IPS-15b (cell line): ENCODE measurements at regions not wholly inside any gene's neighbourhood (a gene's known extent, or its start where the extent isn't known, plus 50 kb on each side); places are given as distances from the start of the nearest gene placed in this dataset.
"Not testable (repeated sequence)": the region's sequence is repeated elsewhere in the genome, so short reads cannot be mapped to it uniquely, and the experiment has no call there.

Experiments
- H3K27me3 ChIP-seq: one replicate; pipeline ENCODE4 v1.6.1; 2013; ENCODE audit warnings: low read length; ENCODE audit not compliant: control insufficient read depth, insufficient read depth
- H3K36me3 ChIP-seq: one replicate; pipeline ENCODE4 v1.6.1; 2013; ENCODE audit warnings: low read length; ENCODE audit not compliant: control insufficient read depth, insufficient read depth
- H3K4me1 ChIP-seq: one replicate; pipeline ENCODE4 v1.6.1; 2013; ENCODE audit warnings: mild to moderate bottlenecking, low read length; ENCODE audit not compliant: control insufficient read depth, insufficient read depth
- H3K4me3 ChIP-seq: one replicate; pipeline ENCODE4 v1.5.1; 2013; ENCODE audit warnings: low read depth, low read length
- H3K9ac ChIP-seq: one replicate; pipeline ENCODE4 v1.6.1; 2013; ENCODE audit warnings: low read depth, mild to moderate bottlenecking, low read length
- H3K9me3 ChIP-seq: one replicate; pipeline ENCODE4 v1.6.1; 2013; ENCODE audit warnings: mild to moderate bottlenecking, low read length; ENCODE audit not compliant: control insufficient read depth, insufficient read depth

DNA sequence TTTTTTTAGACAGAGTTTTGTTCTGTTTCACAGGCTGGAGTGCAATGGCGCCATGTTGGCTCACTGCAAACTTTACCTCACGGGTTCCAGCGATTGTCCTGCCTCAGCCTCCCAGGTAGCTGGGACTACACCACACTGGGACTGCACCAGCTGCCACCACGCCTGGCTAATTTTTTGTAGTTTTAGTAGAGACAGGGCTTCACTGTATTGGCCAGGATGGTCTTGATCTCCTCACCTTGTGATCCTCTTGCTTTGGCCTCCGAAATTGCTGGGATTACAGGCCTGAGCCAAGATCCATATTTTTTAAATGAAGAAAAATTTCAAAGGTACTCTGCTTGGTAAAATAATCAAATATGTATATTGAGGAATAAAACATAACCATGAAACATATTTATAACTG, 195.8 kb upstream of the TPTE start:
- H3K36me3 ChIP-seq, H3K27me3 ChIP-seq, H3K4me3 ChIP-seq, H3K9ac ChIP-seq, H3K4me1 ChIP-seq: not testable (repeated sequence)
- H3K9me3 ChIP-seq, result peaks cover 41% of the 10 kb centered on the region

DNA sequence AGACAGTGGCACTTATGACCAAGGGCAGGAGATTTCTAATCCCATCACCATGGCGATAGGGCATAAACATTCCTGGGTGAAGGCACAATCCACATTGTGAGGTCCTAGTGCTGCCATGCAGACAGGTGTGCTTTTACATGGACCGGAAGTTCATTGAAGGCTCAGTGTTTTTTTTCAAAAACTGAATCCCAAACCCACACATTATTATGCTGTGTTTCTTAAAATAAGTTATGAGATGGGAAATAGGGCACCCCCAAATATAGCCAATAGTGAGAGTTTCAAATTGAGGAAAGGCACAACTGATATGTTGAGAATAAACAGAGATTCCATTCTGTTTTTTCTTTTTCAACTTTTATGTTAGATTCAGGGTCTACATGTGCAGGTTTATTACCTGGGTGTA, 195.2 kb upstream of the TPTE start:
- H3K4me3 ChIP-seq, H3K27me3 ChIP-seq, H3K36me3 ChIP-seq, H3K9ac ChIP-seq, H3K4me1 ChIP-seq: not testable (repeated sequence)
- H3K9me3 ChIP-seq, result peaks cover 47% of the 10 kb centered on the region

DNA sequence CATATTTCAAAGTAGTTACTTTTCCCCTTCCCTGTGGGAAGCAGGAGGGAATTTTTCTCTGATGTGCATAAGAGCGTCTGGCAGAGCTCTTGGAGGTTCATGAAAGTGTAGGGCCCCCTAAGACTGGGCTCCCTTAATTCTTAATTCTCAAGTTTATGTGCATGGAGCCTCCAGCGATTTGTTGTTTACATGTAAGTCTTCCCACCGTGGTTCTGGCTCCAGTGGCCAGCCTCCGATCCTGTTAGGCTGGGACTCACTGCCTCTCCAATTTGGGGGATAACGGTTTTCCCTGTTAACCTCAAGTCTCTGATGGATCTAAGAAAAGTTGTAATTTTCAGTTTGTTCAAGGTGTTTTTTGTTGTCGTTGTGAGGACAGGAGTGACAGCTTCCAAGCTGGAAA, 192.7 kb upstream of the TPTE start:
- H3K4me3 ChIP-seq, H3K36me3 ChIP-seq, H3K4me1 ChIP-seq, H3K27me3 ChIP-seq, H3K9ac ChIP-seq: not testable (repeated sequence)
- peaks cover 67% of the 10 kb centered on the region for H3K9me3 ChIP-seq

DNA sequence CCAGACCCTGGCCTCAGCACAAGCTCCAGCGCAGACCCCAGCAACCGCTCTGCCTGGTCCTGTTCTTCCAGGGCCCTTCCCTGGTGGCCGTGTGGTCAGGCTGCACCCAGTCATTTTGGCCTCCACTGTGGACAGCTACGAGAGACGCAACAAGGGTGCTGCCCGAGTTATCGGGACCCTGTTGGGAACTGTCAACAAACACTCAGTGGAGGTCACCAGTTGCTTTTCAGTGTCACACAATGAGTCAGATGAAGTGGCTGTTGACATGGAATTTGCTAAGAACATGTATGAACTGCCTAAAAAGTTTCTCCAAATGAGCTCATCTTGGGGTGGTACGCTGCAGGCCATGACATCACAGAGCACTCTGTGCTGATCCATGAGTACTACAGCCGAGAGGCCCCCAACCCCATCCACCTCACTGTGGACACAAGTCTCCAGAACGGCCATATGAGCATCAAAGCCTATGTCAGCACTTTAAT, 190.7 kb upstream of the TPTE start:
- not testable (repeated sequence) for H3K4me1 ChIP-seq, H3K9ac ChIP-seq, H3K27me3 ChIP-seq, H3K36me3 ChIP-seq
- H3K4me3 ChIP-seq, result peak overlapping the region; percentile 11
- H3K9me3 ChIP-seq, result peaks cover 67% of the 10 kb centered on the region

DNA sequence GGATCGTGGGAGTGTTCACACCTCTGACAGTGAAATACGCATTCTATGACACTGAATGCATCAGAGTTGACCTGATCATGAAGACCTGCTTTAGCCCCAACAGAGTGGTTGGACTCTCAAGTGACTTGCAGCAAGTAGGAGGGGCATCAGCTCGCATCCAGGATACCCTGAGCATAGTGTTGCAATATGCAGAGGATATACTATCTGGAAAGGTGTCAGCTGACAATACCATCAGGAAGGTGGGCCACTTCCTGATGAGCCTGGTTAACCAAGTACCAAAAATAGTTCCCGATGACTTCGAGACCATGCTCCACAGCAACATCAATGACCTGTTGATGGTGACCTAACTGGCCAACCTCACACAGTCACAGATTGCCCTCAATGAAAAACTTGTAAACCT, 190.2 kb upstream of the TPTE start:
- not testable (repeated sequence) for H3K36me3 ChIP-seq, H3K27me3 ChIP-seq, H3K9ac ChIP-seq, H3K4me1 ChIP-seq
- Histone ChIP-seq H3K4me3 (peak overlapping the region; percentile 6), H3K9me3 (peaks cover 65% of the 10 kb centered on the region)

DNA sequence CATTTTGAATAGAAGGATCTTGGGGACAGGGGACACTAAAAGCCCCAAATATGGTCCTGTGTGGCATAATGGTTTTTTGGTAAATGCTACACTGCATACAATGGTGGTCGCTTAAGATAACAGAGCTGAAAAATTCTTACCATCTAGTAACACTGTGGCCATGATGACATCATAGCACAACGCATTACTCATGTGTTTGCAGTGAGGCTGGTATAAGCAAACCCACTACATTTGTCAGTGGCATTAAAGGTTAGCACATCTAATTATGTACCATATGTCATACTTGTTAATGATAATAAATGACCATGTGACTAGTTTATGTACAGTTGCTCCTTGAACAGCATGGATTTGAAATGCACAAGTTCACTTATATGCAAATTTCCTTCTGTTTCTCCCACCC, 188.4 kb upstream of the TPTE start:
- H3K27me3 ChIP-seq, H3K9ac ChIP-seq, H3K4me1 ChIP-seq, H3K36me3 ChIP-seq, H3K4me3 ChIP-seq: not testable (repeated sequence)
- peaks cover 56% of the 10 kb centered on the region for H3K9me3 ChIP-seq

DNA sequence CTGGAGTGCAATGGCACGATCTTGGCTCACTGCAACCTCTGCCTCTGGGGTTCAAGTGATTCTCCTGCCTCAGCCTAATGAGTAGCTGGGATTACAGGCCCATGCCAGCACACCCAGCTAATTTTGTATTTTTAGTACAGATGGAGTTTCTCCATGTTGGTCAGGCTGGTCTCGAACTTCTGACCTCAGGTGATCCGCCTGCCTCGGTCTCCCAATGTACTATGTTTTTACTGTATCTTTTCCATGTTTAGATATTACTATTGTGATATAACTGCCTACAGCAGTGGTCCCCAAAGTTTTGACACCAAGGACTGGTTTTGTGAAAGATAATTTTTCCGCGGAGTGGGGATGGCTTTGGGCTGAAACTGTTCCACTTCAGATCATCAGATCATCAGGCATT, 187.0 kb upstream of the TPTE start:
- not testable (repeated sequence) for H3K4me1 ChIP-seq, H3K9ac ChIP-seq, H3K27me3 ChIP-seq, H3K4me3 ChIP-seq, H3K36me3 ChIP-seq
- H3K9me3 ChIP-seq, result peaks cover 51% of the 10 kb centered on the region

DNA sequence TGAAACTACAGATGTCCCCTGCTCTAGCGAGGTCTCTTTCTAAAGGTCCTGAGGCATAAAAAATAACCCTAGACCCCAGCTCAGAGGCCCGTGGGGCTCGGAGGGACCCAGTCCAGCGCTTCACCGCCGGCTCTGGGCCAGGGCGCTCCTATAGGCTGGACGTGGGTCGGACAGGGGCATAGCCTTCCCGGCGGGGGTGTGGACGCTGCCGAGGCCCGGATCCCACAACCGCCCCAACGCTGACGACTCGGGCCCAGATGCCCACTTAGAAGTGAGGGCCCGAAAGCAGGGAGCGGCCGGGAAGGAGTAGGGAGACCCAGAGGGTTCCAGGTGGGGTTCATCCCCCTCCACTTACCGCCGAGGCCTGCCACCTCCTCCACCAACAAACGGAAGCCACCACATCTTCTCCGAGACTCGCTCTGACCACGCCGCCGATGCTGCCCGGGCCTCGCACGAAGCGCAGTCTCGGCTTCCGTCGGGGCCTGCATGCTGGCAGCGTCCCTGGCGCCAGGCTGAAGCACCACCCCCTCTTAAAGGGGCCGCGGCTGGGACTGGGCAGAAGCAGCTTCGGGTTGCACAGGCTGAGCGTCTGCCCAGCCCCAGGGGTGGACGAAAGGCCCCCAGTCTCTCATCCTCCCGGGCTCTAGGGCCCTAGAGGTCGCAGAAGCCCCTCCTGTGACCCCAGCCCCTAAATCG, 179.0 kb upstream of the TPTE start:
- not testable (repeated sequence) for H3K4me3 ChIP-seq

DNA sequence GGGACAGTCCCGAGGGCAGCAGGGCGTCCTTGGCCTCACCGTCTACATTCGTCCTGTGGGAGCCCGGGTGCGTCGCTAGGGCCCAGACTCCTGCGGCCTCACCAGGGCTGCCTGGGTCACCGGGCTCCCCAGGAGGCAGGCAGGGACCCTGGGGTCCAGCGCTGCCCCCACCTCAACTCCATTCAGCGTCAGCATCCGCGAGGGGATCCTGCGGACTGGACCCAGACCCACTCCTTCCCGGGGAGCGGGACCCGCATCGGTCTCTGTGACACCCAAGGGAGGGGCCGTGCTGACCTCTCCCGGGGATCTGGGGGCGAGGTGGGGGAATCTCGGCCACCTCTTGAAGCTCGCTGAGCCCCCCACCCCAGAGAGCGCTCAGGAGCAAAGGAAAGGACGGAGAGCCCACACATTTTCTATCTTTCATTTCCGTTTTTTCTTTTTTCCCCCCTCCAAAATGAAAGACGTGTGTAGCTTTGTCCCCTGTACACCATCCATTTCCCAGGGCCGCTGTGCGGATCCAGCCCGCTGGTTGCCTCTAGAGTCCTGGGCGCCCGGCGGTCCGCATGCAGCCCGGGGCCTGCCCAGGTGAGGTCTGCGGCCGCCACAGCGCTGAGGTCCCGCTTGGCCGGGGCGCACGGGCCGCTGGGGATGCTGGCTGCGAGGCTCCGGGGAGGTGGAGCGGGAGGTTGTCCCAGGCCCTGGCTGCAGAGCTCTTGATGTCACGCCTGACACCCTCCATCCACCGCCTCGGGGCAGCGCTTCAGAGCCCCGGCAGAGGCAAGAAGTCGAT, 178.0 kb upstream of the TPTE start:
- H3K4me1 ChIP-seq, H3K9ac ChIP-seq, H3K36me3 ChIP-seq, H3K4me3 ChIP-seq, H3K27me3 ChIP-seq: not testable (repeated sequence)
- peaks cover 35% of the 10 kb centered on the region for H3K9me3 ChIP-seq

More for the DNA sequence above, 179.0 kb upstream of the TPTE start:
- H3K9me3 ChIP-seq, result peaks cover 36% of the 10 kb centered on the region
- H3K9ac ChIP-seq, H3K36me3 ChIP-seq, H3K4me1 ChIP-seq, H3K27me3 ChIP-seq: not testable (repeated sequence)

DNA sequence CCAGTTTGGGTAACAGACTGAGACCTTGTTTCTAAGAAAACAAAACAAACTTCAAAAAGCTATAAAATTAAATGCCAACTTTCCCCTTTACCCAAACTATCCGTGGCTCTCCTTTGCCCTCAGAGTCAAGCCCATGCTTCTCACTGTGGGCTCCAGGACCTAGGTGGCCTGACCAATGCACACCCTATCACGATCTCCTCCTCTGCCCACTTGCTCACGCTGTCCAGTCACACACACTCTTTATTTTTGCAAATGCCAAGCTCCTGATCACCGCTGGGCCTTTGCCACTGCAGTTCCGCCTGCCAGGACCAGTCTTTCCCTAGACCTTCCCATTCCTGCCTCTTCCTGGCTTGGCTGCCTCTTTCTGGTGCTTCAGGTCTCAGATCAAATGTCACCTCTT, 177.1 kb upstream of the TPTE start:
- H3K27me3 ChIP-seq, H3K36me3 ChIP-seq, H3K4me3 ChIP-seq, H3K4me1 ChIP-seq, H3K9ac ChIP-seq: not testable (repeated sequence)
- H3K9me3 ChIP-seq, result peaks cover 38% of the 10 kb centered on the region

DNA sequence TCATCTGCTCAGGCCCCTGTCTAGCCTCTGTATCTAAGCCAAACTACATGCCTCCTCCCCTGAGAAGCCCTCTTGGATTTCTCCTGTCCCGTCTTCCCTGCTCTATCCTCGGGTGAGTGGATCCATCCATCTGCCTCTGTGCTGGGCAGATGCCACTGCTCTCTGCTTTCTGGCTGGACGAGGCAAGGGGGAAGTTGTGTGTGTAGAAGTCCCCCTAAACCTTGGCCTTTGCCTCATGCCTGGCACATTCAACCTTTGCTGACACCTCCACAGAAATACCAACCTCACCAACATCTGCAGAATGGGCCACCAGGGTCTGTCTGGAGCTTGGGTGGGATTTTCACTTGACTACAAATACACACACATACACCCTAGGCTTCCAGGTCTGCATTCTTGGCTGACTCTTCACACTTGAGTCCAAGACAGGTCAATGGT, 176.2 kb upstream of the TPTE start:
- not testable (repeated sequence) for H3K27me3 ChIP-seq, H3K36me3 ChIP-seq, H3K4me1 ChIP-seq, H3K4me3 ChIP-seq, H3K9ac ChIP-seq
- peaks cover 38% of the 10 kb centered on the region for H3K9me3 ChIP-seq

DNA sequence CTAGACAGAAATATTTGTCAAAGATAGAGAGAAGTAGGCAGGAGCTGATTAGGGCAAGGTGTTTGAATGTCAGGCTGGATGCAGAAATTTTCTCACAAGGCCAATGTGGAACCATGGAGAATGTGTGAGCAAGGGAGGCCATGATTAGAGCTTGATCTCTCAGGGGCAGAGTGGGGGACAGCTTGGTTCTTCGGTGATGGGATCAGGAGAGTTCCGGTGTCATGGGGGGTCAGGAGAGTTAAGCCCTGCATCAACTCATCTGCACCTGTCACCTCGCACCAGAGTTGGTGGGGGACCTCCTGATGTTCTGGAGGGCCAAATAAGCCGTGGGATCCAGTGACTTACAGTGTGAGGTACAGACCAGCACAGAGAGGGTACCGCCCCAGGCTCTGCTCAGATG, 175.1 kb upstream of the TPTE start:
- peaks cover 38% of the 10 kb centered on the region for H3K9me3 ChIP-seq
- not testable (repeated sequence) for H3K9ac ChIP-seq, H3K36me3 ChIP-seq, H3K4me3 ChIP-seq, H3K4me1 ChIP-seq, H3K27me3 ChIP-seq
